ENCODE measurements at regions not wholly inside any gene's neighbourhood (a gene's known extent, or its start where the extent isn't known, plus 50 kb on each side); places are given as distances from the start of the nearest gene placed in this dataset.

- H3K9me3 ChIP-seq (ENCODE audit: control insufficient read depth in 1 of 2, low read length in 2 of 2), result no peaks in the 10 kb centered on the region
- no peaks in the 10 kb centered on the region for H3K36me3 ChIP-seq (ENCODE audit: control insufficient read depth in 1 of 2, insufficient read depth in 2 of 2, low read length in 2 of 2)
- H3K27me3 ChIP-seq (ENCODE audit: low read depth, low read length), result no peaks in the 10 kb centered on the region
- H3K4me1 ChIP-seq (ENCODE audit: control insufficient read depth in 1 of 2, insufficient read depth in 2 of 2, low read length in 2 of 2), result no peaks in the 10 kb centered on the region
- no peak overlapping the region for H3K27ac ChIP-seq (ENCODE audit: low read length)
- no peak overlapping the region for H3K4me3 ChIP-seq (ENCODE audit: low read depth in 1 of 2, low read length in 2 of 2)
These were observed 658.2 kb downstream of the STIM2 start for GRCh38 chr4:27518876-27519275.

GRCh38 chr4:27524224-27524623 is 663.6 kb downstream of the STIM2 start:
- Histone ChIP-seq H3K27me3 (ENCODE audit: low read depth, low read length) (no peaks in the 10 kb centered on the region), H3K4me1 (ENCODE audit: control insufficient read depth in 1 of 2, insufficient read depth in 2 of 2, low read length in 2 of 2) (no peaks in the 10 kb centered on the region), H3K9me3 (ENCODE audit: control insufficient read depth in 1 of 2, low read length in 2 of 2) (no peaks in the 10 kb centered on the region)

GRCh38 chr4:27534488-27534887 is 673.8 kb downstream of the STIM2 start:
- Histone ChIP-seq H3K4me1 (ENCODE audit: control insufficient read depth in 1 of 2, insufficient read depth in 2 of 2, low read length in 2 of 2) (no peaks in the 10 kb centered on the region), H3K36me3 (ENCODE audit: control insufficient read depth in 1 of 2, insufficient read depth in 2 of 2, low read length in 2 of 2) (no peaks in the 10 kb centered on the region), H3K27ac (ENCODE audit: low read length) (no peak overlapping the region), H3K4me3 (ENCODE audit: low read depth in 1 of 2, low read length in 2 of 2) (no peak overlapping the region), H3K9me3 (ENCODE audit: control insufficient read depth in 1 of 2, low read length in 2 of 2) (no peaks in the 10 kb centered on the region), H3K27me3 (ENCODE audit: low read depth, low read length) (no peaks in the 10 kb centered on the region)

More at GRCh38 chr4:27524224-27524623, 663.6 kb downstream of the STIM2 start:
- Histone ChIP-seq H3K4me3 (ENCODE audit: low read depth in 1 of 2, low read length in 2 of 2) (no peak overlapping the region), H3K27ac (ENCODE audit: low read length) (no peak overlapping the region), H3K36me3 (ENCODE audit: control insufficient read depth in 1 of 2, insufficient read depth in 2 of 2, low read length in 2 of 2) (no peaks in the 10 kb centered on the region)

GRCh38 chr4:27568236-27568951 is 707.8 kb downstream of the STIM2 start:
- Histone ChIP-seq H3K27ac (ENCODE audit: low read length) (no peak overlapping the region), H3K4me3 (ENCODE audit: low read depth in 1 of 2, low read length in 2 of 2) (no peak overlapping the region), H3K9me3 (ENCODE audit: control insufficient read depth in 1 of 2, low read length in 2 of 2) (no peaks in the 10 kb centered on the region), H3K36me3 (ENCODE audit: control insufficient read depth in 1 of 2, insufficient read depth in 2 of 2, low read length in 2 of 2) (no peaks in the 10 kb centered on the region), H3K4me1 (ENCODE audit: control insufficient read depth in 1 of 2, insufficient read depth in 2 of 2, low read length in 2 of 2) (no peaks in the 10 kb centered on the region), H3K27me3 (ENCODE audit: low read depth, low read length) (no peaks in the 10 kb centered on the region)

- Histone ChIP-seq H3K9me3 (ENCODE audit: control insufficient read depth in 1 of 2, low read length in 2 of 2) (no peaks in the 10 kb centered on the region), H3K36me3 (ENCODE audit: control insufficient read depth in 1 of 2, insufficient read depth in 2 of 2, low read length in 2 of 2) (no peaks in the 10 kb centered on the region), H3K4me3 (ENCODE audit: low read depth in 1 of 2, low read length in 2 of 2) (no peak overlapping the region), H3K4me1 (ENCODE audit: control insufficient read depth in 1 of 2, insufficient read depth in 2 of 2, low read length in 2 of 2) (no peaks in the 10 kb centered on the region), H3K27me3 (ENCODE audit: low read depth, low read length) (no peaks in the 10 kb centered on the region), H3K27ac (ENCODE audit: low read length) (no peak overlapping the region)
These were observed 708.3 kb downstream of the STIM2 start for GRCh38 chr4:27568952-27569319.

GRCh38 chr4:27574743-27575142 is 714.1 kb downstream of the STIM2 start:
- H3K4me3 ChIP-seq (ENCODE audit: low read depth in 1 of 2, low read length in 2 of 2), result no peak overlapping the region
- H3K9me3 ChIP-seq (ENCODE audit: control insufficient read depth in 1 of 2, low read length in 2 of 2), result peaks cover 0 to 4% of the 10 kb centered on the region in 2 donors
- no peaks in the 10 kb centered on the region for H3K27me3 ChIP-seq (ENCODE audit: low read depth, low read length)
- no peaks in the 10 kb centered on the region for H3K4me1 ChIP-seq (ENCODE audit: control insufficient read depth in 1 of 2, insufficient read depth in 2 of 2, low read length in 2 of 2)
- no peak overlapping the region for H3K27ac ChIP-seq (ENCODE audit: low read length)
- H3K36me3 ChIP-seq (ENCODE audit: control insufficient read depth in 1 of 2, insufficient read depth in 2 of 2, low read length in 2 of 2), result no peaks in the 10 kb centered on the region

GRCh38 chr4:27577951-27578350 is 717.3 kb downstream of the STIM2 start:
- H3K27ac ChIP-seq (ENCODE audit: low read length), result no peak overlapping the region
- H3K4me1 ChIP-seq (ENCODE audit: control insufficient read depth in 1 of 2, insufficient read depth in 2 of 2, low read length in 2 of 2), result no peaks in the 10 kb centered on the region
- peaks cover 0 to 4% of the 10 kb centered on the region in 2 donors for H3K9me3 ChIP-seq (ENCODE audit: control insufficient read depth in 1 of 2, low read length in 2 of 2)
- H3K4me3 ChIP-seq (ENCODE audit: low read depth in 1 of 2, low read length in 2 of 2), result no peak overlapping the region
- no peaks in the 10 kb centered on the region for H3K27me3 ChIP-seq (ENCODE audit: low read depth, low read length)
- H3K36me3 ChIP-seq (ENCODE audit: control insufficient read depth in 1 of 2, insufficient read depth in 2 of 2, low read length in 2 of 2), result no peaks in the 10 kb centered on the region

GRCh38 chr4:27592738-27593137 is 732.1 kb downstream of the STIM2 start:
- H3K4me3 ChIP-seq (ENCODE audit: low read depth in 1 of 2, low read length in 2 of 2), result no peak overlapping the region
- H3K27ac ChIP-seq (ENCODE audit: low read length), result no peak overlapping the region
- no peaks in the 10 kb centered on the region for H3K27me3 ChIP-seq (ENCODE audit: low read depth, low read length)
- H3K36me3 ChIP-seq (ENCODE audit: control insufficient read depth in 1 of 2, insufficient read depth in 2 of 2, low read length in 2 of 2), result no peaks in the 10 kb centered on the region
- no peaks in the 10 kb centered on the region for H3K4me1 ChIP-seq (ENCODE audit: control insufficient read depth in 1 of 2, insufficient read depth in 2 of 2, low read length in 2 of 2)
- H3K9me3 ChIP-seq (ENCODE audit: control insufficient read depth in 1 of 2, low read length in 2 of 2), result no peaks in the 10 kb centered on the region

- Histone ChIP-seq H3K4me1 (ENCODE audit: control insufficient read depth in 1 of 2, insufficient read depth in 2 of 2, low read length in 2 of 2) (no peaks in the 10 kb centered on the region), H3K9me3 (ENCODE audit: control insufficient read depth in 1 of 2, low read length in 2 of 2) (no peaks in the 10 kb centered on the region), H3K36me3 (ENCODE audit: control insufficient read depth in 1 of 2, insufficient read depth in 2 of 2, low read length in 2 of 2) (no peaks in the 10 kb centered on the region), H3K27me3 (ENCODE audit: low read depth, low read length) (no peaks in the 10 kb centered on the region), H3K4me3 (ENCODE audit: low read depth in 1 of 2, low read length in 2 of 2) (no peak overlapping the region), H3K27ac (ENCODE audit: low read length) (no peak overlapping the region)
These were observed 734.3 kb downstream of the STIM2 start for GRCh38 chr4:27594922-27595321.

GRCh38 chr4:27595571-27596360 is 735.1 kb downstream of the STIM2 start:
- no peaks in the 10 kb centered on the region for H3K4me1 ChIP-seq (ENCODE audit: control insufficient read depth in 1 of 2, insufficient read depth in 2 of 2, low read length in 2 of 2)
- H3K36me3 ChIP-seq (ENCODE audit: control insufficient read depth in 1 of 2, insufficient read depth in 2 of 2, low read length in 2 of 2), result no peaks in the 10 kb centered on the region
- H3K27ac ChIP-seq (ENCODE audit: low read length), result no peak overlapping the region
- no peaks in the 10 kb centered on the region for H3K9me3 ChIP-seq (ENCODE audit: control insufficient read depth in 1 of 2, low read length in 2 of 2)
- H3K27me3 ChIP-seq (ENCODE audit: low read depth, low read length), result no peaks in the 10 kb centered on the region
- no peak overlapping the region for H3K4me3 ChIP-seq (ENCODE audit: low read depth in 1 of 2, low read length in 2 of 2)

GRCh38 chr4:27602172-27602571 is 741.5 kb downstream of the STIM2 start:
- no peaks in the 10 kb centered on the region for H3K36me3 ChIP-seq (ENCODE audit: control insufficient read depth in 1 of 2, insufficient read depth in 2 of 2, low read length in 2 of 2)

More at GRCh38 chr4:27602172-27602571, 741.5 kb downstream of the STIM2 start:
- Histone ChIP-seq H3K4me1 (ENCODE audit: control insufficient read depth in 1 of 2, insufficient read depth in 2 of 2, low read length in 2 of 2) (no peaks in the 10 kb centered on the region), H3K9me3 (ENCODE audit: control insufficient read depth in 1 of 2, low read length in 2 of 2) (no peaks in the 10 kb centered on the region), H3K4me3 (ENCODE audit: low read depth in 1 of 2, low read length in 2 of 2) (no peak overlapping the region), H3K27ac (ENCODE audit: low read length) (no peak overlapping the region), H3K27me3 (ENCODE audit: low read depth, low read length) (no peaks in the 10 kb centered on the region)
